GM19238 (cell line): ENCODE measurements at regions not wholly inside any gene's neighbourhood (a gene's known extent, or its start where the extent isn't known, plus 50 kb on each side); places are given as distances from the start of the nearest gene placed in this dataset.
"Not testable (repeated sequence)": the region's sequence is repeated elsewhere in the genome, so short reads cannot be mapped to it uniquely, and the experiment has no call there.

Experiments used
- DNase-seq: peaks from one replicate; pipeline ENCODE4 v3.0.0; 2011; ENCODE audit warnings: low spot score; ENCODE audit not compliant: insufficient read length

- not testable (repeated sequence) for DNase-seq
These were observed 2290.5 kb downstream of the ARAP2 start for GRCh38 chr4:33953848-33954247.

GRCh38 chr4:33954759-33955158 lies 2289.6 kb downstream of the ARAP2 start:
- DNase-seq: no peak

GRCh38 chr4:33959519-33959918 lies 2284.8 kb downstream of the ARAP2 start:
- no peak for DNase-seq

- DNase-seq: no peak
These were observed 2282.6 kb downstream of the ARAP2 start for GRCh38 chr4:33961761-33962160.

- DNase-seq: no peak
These were observed 2277.5 kb downstream of the ARAP2 start for GRCh38 chr4:33966808-33967207.

GRCh38 chr4:33974270-33974669 lies 2270.0 kb downstream of the ARAP2 start:
- DNase-seq: no peak

GRCh38 chr4:33975995-33976394 lies 2268.3 kb downstream of the ARAP2 start:
- DNase-seq: no peak

GRCh38 chr4:33979781-33980180 lies 2264.5 kb downstream of the ARAP2 start:
- DNase-seq: not testable (repeated sequence)

- no peak for DNase-seq
These were observed 2264.0 kb downstream of the ARAP2 start for GRCh38 chr4:33980361-33980760.

- DNase-seq: no peak
These were observed 2254.4 kb downstream of the ARAP2 start for GRCh38 chr4:33989820-33990443.

- no peak for DNase-seq
These were observed 2248.1 kb downstream of the ARAP2 start for GRCh38 chr4:33996075-33996718.

- DNase-seq: no peak
These were observed 2246.0 kb downstream of the ARAP2 start for GRCh38 chr4:33998291-33998690.

GRCh38 chr4:34000356-34000755 lies 2244.0 kb downstream of the ARAP2 start:
- no peak for DNase-seq

- not testable (repeated sequence) for DNase-seq
These were observed 2237.8 kb downstream of the ARAP2 start for GRCh38 chr4:34006540-34006939.

GRCh38 chr4:34009951-34010350 lies 2234.4 kb downstream of the ARAP2 start:
- DNase-seq: no peak

GRCh38 chr4:34010751-34011519 lies 2233.4 kb downstream of the ARAP2 start:
- DNase-seq: no peak

GRCh38 chr4:34035225-34035624 lies 2209.1 kb downstream of the ARAP2 start:
- DNase-seq: no peak

GRCh38 chr4:34037280-34037679 lies 2207.0 kb downstream of the ARAP2 start:
- no peak for DNase-seq

GRCh38 chr4:34039766-34040165 lies 2204.5 kb downstream of the ARAP2 start:
- no peak for DNase-seq

GRCh38 chr4:34043131-34043530 lies 2201.2 kb downstream of the ARAP2 start:
- DNase-seq: no peak

- no peak for DNase-seq
These were observed 2197.7 kb downstream of the ARAP2 start for GRCh38 chr4:34046580-34046979.

- DNase-seq: no peak
These were observed 2197.0 kb downstream of the ARAP2 start for GRCh38 chr4:34047363-34047762.

- no peak for DNase-seq
These were observed 2178.2 kb downstream of the ARAP2 start for GRCh38 chr4:34066126-34066525.
